ENCODE measurements at regions not wholly inside any gene's neighbourhood (a gene's known extent, or its start where the extent isn't known, plus 50 kb on each side); places are given as distances from the start of the nearest gene placed in this dataset.
"Not testable (repeated sequence)": the region's sequence is repeated elsewhere in the genome, so short reads cannot be mapped to it uniquely, and the experiment has no call there.

DNA sequence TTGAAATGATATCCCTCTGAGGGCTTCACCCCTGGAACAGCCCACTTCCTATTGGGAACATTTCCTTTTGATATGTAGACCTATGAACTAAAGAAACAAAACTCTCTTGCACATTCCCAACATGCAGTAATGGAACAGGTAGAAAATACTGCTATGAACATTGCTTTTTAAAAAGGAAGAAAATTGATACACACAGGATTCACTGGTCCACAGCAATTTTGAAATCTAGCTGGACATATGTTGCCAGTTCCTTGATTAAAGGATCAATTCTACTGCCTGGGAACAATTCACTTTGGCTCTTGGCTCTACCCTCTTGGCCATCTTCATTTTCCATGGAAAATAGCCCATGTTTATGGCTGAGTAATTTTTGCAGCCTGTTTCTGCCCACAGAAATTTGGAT is 74.9 kb upstream of the ZNF280D start:
- DNase-seq, result no peak

DNA sequence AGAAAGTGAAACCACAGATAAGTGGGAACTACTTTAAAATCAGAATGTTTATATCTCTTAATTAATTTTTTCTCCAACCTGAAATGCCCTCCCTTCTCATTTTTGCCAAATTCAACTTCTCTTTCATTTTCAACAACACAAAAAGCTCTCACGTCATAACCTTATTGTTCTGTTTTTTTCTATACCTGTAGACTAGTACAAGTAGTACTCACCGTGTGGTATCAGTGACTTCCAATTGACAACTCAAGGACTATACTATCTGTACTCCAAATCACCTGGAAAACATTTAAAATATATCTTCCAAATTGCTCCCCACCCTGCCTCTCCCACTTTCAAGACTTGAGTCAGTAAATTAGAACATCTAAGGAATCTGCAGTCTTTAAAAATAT is 72.8 kb upstream of the ZNF280D start:
- DNase-seq, result no peak

DNA sequence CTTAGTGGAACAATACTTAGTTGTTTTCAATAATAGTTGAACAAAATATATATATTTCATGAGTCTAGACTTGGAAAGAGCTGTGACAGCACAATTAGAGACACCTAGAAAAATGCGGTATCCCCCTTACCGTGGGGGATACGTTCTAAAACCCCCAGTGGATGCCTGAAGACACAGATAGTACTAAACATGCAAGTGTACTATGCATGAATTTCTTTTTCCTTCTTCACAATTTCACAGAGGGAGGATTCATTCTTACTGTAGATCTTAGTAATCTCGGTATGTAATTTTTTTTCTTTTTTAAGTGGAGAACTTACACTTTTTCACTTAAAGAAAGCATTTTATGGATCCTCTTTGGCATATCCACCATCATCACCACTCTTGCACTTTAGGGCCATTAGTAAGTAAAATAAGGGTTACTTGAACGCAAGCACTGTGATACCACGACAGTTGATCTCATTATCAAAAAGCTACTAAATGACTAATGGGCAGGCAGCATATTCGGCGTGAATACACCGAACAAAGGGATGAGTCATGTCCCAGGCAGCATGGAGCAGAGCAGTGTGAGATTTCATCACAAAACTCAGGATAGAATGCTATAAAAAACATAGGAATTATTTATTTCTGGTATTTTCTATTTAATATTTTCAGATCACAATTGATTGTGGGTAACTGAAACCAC is 72.3 kb upstream of the ZNF280D start:
- peak; percentile 88 for DNase-seq

DNA sequence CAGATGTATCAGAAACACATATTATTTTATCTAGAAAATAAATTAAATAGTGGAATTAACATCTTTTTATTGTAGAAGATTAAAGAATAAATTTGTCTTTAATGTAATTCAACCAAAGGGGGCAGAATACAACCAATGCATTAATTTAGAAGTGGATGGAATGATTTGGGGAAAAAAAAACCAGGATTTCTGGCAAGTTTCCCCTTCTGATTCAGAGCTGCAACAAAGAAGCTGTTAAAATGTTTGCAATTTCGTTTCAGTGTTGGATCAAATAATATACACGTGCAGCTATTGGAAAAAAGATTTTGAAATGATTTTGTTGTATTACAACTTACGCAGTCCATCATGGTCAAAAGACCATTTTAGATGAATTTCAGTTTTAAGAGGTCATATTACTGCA is 71.6 kb upstream of the ZNF280D start:
- DNase-seq, result peak; percentile 61

DNA sequence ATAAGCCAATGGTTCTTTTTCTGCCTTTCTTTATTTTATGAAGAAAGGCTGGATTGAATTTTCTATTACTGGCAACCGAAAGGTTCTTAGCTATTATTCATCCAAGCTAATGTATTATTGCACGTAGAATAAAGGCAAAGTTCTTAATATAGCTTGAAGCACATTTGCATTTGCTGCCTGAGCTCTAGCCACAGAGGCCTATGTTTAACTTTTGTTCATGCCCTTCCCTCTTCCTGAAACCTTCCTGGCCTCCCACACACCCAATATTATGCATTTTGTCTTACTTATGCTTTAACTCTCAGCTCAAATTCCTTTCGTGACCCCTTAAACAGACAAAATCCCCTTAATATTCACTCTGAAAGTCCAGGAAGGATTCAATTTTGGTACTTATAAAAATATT is 71.0 kb upstream of the ZNF280D start:
- no peak for DNase-seq

DNA sequence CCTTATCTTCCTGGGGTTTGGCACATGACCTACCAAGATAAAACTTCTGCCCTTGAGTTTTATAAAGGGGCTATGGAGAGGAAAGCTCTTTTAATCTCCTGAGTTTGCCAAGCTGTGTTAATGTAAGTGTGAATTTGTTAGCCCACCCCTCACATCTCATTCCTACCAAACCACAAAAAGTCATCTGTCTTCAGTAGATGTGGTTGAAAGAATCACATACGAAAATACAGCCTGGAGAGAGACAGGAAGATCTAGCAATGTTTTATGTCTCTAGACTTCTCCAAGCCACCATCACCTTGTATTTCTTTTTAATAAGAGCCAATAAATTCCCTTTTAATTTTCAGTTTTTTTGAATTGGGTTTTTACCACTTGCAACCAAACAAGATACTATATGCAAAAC is 68.9 kb upstream of the ZNF280D start:
- DNase-seq, result no peak

DNA sequence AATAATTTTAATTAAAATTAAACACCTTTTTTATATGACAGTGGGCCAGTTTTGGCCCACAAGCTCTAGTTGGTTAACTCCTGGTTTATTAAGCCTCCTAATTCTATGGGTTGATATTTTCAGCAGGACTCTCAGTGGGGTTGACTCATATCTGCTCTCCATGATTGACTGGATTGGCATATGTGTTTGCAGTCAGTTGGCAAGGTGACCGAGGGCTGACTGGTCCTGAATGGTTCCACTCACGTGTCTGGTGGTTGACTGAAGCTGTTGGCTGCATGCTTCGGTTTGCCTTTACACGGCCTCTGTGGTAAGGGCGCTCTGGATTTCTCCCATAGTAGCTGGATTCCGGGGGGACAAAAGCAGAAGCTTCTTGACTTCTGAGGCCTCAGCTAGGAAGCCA is 65.3 kb upstream of the ZNF280D start:
- no peak for DNase-seq

DNA sequence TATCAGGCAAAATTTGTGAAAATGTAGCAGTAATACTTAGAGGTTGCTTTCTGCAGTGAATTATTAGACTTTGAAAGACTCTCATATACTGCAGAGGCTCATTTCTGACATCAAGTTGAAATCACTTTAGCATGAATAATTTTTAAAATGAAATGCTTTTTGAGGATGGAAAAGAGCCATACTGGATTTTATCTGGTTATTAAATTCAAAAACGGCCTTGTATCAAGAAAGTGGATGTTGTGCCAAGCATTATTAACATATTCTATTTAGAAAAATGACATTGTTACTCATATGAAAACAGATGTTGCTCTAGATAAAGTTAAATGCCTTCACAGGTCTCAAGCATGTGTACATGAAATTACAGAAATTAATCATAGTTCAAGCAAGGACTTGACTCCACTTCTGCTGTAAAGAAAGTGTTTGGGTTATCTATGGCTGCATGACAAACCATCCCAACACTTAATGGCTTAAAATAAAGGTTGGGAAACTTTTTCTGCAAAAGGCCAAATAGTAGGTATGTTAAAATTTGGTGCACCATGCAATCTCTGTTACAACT is 64.5 kb upstream of the ZNF280D start:
- DNase-seq, result no peak

DNA sequence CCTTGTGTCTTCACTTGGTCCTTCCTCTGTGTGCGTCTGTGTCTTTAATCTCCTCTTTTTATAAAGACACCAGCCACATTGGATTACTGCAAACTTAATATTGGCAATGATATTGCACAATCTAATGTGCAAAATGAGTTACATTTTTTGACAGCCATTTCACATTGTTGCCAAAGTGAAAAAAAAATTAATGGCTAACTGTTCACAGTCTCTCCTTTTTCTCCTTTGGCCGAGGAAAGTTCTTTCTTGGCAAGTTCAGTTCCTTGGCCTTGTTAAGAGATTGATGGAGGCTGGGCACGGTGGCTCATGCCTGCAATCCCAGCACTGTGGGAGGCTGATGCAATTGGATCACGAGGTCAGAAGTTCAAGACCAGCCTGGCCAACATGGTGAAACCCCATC is 62.2 kb upstream of the ZNF280D start:
- no peak for DNase-seq

DNA sequence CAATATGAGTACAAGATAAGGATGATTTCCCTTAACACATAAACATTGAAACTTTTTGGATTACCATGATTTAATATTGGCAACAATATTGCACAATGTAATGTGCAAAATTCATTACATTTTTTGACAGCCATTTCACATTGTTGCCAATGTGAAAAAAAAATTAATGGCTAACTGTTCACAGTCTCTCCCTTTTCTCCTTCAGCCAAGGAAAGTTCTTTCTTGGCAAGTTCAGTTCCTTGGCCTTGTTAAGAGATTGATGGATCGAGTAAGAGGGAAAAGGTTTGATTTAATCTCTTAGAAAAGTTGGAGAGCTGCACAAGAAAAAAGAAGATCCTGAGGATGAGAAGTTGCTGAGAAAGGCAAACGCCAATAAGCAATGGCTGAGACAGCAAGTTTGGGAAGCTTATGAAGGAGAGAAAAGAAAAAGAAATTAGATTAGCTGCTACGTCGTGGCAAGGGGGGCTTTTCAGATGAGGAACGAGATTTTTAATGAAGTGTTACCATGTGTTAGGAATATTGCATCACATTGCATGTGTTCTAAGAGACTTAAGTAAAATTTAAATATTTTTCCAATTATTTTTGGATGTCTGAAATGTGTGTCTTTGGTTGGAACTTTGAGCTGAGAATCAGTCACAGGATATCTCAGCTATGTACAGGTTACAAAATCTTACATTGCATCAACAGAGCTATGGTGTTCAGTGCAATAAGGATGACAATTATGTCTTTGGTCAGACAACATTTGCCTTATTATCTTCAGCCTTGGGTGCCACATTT is 61.4 kb upstream of the ZNF280D start:
- DNase-seq, result peak; percentile 60

DNA sequence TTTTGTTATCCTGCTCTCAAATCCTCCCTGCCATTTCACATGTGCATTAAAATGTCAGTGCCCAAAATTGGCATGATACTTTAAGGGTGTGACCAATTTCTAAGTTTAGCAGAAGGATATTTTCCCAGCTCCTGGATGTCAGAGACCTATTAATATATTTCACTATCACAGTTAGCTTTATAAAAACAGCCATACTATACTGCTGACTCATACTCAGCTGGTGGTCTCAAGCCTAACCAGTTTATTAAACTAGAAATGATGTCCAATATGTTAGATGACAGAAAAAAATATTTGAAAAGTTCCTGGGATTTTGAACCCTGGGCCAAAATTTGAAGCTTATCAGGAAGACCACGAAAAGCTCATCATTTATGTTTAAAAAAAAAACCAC is 60.9 kb upstream of the ZNF280D start:
- peak; percentile 78 for DNase-seq

DNA sequence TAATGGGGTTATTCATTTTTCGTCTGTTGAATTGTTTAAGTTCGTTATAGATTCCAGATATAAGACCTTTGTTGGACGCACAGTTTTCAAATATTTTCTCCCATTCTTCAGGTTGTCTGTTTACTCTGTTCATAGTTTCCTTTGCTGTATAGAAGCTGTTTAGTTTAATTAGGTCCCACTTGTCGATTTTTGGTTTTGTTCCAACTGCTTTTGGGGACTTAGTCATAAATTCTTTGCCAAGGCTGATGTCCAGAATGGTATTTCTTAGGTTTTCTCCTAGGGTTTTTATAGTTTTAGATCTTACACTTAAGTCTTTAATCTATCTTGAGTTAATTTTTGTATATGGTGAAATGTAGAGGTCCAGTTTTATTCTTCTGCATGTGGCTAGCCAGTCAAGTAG is 58.9 kb upstream of the ZNF280D start:
- DNase-seq, result peak; percentile 30

DNA sequence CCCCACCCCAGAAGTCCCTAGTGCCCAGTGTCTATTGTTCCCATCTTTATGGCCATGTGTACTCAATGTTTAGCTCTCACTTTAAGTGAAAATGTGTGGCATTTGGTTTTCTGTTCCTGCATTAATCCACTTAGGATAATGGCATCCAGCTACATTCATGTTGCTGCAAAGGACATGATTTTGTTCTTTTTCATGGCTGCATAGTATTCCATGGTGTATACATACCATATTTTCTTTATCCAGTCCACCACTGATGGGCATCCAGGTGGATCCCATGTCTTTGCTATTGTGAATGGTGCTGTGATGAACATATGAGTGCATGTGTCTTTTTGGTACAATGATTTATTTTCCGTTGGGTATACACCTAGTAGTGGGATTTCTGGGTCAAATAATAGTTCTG is 58.2 kb upstream of the ZNF280D start:
- DNase-seq, result not testable (repeated sequence)

DNA sequence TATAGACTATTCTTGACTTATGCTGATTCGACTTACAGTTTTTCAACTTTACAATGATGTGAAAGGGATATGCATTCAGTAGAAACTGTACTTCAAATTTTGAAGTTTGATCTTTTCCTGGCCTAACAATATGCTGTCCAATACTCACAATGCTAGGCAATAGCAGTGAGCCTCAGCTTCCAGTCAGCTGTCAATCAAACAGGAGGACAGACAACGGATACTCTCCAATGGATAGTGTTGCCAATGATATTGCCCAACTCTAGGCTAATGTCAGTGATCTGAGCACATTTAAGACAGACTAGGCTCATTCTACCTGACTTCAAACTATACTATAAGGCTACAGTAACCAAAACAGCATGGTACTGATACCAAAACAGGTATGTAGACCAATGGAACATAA is 55.0 kb upstream of the ZNF280D start:
- DNase-seq, result no peak

DNA sequence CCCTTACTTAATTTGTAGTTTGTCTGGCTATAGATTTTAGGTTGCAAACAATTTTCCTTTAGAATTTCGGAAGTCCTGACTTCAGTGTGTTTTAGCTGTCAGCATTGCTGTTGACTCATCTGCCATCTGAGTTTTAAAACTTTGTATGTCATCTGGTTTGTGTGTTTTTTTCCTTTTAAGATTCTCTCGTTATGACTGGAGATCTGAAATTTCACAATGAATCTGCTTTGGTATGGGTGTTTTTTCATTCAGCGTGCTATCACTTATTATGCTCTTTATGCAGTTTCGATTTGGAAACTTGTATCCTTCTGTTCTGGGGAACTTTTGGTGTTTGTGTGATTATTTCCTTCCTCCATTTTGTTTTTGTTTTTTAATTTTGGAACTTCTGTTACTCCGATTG is 53.7 kb upstream of the ZNF280D start:
- no peak for DNase-seq

DNA sequence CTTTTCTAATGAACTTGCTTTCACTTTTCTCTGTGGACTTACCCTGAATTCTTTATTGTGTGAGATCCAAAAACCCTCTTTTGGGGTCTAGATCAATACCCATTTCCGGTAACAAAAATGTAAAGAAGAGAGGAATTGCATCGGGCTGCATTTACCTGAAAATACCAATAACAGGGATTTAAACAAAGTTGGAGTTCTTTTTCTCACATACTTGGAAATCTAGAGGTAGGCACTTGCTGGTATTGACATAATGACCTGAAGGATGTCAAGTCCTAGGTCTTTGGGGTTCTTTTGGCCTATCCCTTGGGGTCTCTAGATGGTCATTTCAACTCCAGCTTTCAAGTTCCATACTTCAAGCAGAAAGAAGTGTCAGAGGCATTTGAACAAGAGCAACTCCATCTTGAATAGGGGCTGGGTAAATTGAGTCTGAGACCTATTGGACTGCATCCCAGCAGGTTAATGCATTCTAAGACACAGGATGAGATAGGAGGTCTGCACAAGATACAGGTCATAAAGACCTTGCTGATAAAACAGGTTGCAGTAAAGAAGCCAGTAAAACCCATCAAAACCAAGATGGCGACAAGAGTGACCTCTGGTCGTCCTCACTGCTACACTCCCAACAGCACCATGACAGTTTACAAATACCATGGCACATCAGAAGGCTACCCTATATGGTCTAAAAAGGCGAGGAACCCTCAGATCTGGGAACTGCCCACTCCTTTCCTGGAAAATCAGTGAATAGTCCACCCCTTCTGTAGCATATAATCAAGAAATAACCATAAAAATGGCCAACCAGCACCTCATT is 50.8 kb upstream of the ZNF280D start:
- DNase-seq, result no peak

DNA sequence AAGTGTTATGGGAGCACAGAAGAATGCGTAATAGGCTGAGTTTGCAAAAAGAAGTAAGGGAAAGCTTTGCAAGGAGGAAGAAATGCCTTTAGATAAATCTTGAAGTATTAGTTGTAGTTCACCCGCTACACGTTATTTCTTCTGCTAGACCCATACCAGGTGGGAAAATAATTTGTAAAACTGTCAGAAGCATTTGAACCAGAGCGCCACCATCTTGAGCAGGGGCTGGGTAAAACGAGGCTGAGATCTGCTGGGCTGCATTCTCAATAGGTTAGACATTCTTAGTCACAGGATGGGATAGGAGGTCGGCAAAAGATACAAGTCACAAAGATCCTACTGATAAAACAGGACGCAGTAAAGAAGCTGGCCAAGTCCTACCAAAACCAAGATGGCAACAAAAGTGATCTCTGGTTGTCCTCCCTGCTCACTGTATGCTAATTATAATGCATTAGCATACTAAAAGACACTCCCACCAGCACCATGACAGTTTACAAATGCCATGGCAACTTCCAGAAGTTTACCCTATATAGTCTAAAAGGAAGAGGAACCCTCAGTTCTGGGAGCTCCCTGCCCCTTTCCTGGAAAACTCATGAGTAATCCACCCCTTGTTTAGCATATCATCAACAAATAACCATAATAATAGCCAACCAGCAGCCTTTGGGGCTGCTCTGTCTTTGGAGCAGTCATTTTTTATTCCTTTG is 50.0 kb upstream of the ZNF280D start:
- DNase-seq, result no peak
